Panc1 (cell line): ENCODE measurements at regions not wholly inside any gene's neighbourhood (a gene's known extent, or its start where the extent isn't known, plus 50 kb on each side); places are given as distances from the start of the nearest gene placed in this dataset.

ENCODE experiments used
- CTCF ChIP-seq: fragments of 450-650 bp; IDR thresholded peaks from 2 replicates; pipeline ENCODE4 v1.5.1; 2017; ENCODE audit warnings: mild to moderate bottlenecking
- POLR2AphosphoS5 ChIP-seq: IDR thresholded peaks from 2 replicates; pipeline ENCODE4 v1.6.1; 2012; ENCODE audit warnings: mild to moderate bottlenecking, low read depth, low read length, moderate library complexity
- REST ChIP-seq, 2 experiments: IDR thresholded peaks; 2 replicates each; pipeline ENCODE4 v1.6.1; 2011 to 2012; ENCODE audit warnings: low read depth in 2 of 2, control low read depth in 1 of 2, low read length in 1 of 2, mild to moderate bottlenecking in 1 of 2, moderate library complexity in 1 of 2; ENCODE audit not compliant: insufficient read depth in 1 of 2
- SIN3A ChIP-seq: IDR thresholded peaks from 2 replicates; pipeline ENCODE4 v1.6.1; 2012; ENCODE audit warnings: low read depth, mild to moderate bottlenecking, low read length, moderate library complexity, borderline replicate concordance; ENCODE audit not compliant: insufficient read depth
- TCF7L2 ChIP-seq: IDR thresholded peaks from 2 replicates; pipeline ENCODE4 v1.6.1; 2011; ENCODE audit warnings: mild to moderate bottlenecking, low read depth, low read length, inconsistent platforms

DNA sequence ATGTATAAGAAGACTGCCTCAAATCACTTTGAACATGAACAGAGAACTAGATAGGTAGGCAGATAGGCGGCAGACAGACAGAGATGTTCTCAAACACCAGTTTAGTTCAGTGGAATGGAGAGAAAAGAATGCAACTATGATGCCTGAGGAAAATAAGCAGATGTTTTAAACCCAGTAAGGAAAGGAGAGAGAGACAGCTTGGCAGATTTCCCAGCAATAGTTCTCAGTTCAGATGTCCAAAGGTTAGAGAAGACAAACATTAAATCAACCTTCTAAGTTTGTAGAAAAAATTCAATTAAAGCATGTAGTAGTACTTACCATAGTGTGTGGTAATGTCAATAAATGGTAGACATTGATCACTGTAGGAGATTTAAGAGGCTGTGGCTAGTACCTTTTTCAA, 209.6 kb upstream of the PFN2 start:
- no peak for TF ChIP-seq CTCF
- TF ChIP-seq POLR2AphosphoS5, result no peak
- no peak for TF ChIP-seq REST (IDR thresholded peaks at IDR 0.05; ENCODE audit: insufficient read depth in 1 of 2, low read depth in 2 of 2, low read length in 1 of 2)
- TF ChIP-seq SIN3A, result no peak
- no peak for TF ChIP-seq TCF7L2
